SK-N-MC (cell line): ENCODE measurements at regions not wholly inside any gene's neighbourhood (a gene's known extent, or its start where the extent isn't known, plus 50 kb on each side); places are given as distances from the start of the nearest gene placed in this dataset.

Source experiments
- DNase-seq: peaks from one replicate; pipeline ENCODE4 v3.0.0-alpha.2; 2011; ENCODE audit warnings: low read depth, low spot score
- H3K27ac ChIP-seq: fragments of 200-600 bp; sonication (generic); 2 replicates; pipeline ENCODE4 v1.5.1; 2016; ENCODE audit warnings: mixed run types
- H3K36me3 ChIP-seq: fragments of 200-600 bp; sonication (generic); 2 replicates; pipeline ENCODE4 v1.6.1; 2017; ENCODE audit warnings: antibody characterized with exemption, low read length, mixed read lengths; ENCODE audit not compliant: insufficient read depth
- H3K4me3 ChIP-seq: fragments of 200-600 bp; sonication (generic); 2 replicates; pipeline ENCODE4 v1.5.1; 2016
- H3K9ac ChIP-seq: fragments of 200-600 bp; sonication (generic); 2 replicates; pipeline ENCODE4 v1.8.0; 2017; ENCODE audit warnings: mixed run types, mixed read lengths; ENCODE audit not compliant: insufficient read length
- H3K9me3 ChIP-seq: fragments of 200-600 bp; sonication (generic); 2 replicates; pipeline ENCODE4 v1.6.1; 2017; ENCODE audit warnings: low read depth, mild to moderate bottlenecking, antibody characterized with exemption, low read length, moderate library complexity, mixed read lengths
- EZH2 ChIP-seq: fragments of 200-600 bp; sonication (generic); IDR thresholded peaks from one replicate; pipeline ENCODE4 v1.6.1; 2017; ENCODE audit warnings: antibody characterized with exemption
- FOXP2 ChIP-seq: optimal IDR thresholded peaks from 2 replicates; pipeline ENCODE3; 2011; ENCODE audit warnings: mild to moderate bottlenecking, moderate library complexity; ENCODE audit not compliant: insufficient read depth; ENCODE audit errors: extremely low read length, control extremely low read depth
- POLR2AphosphoS5 ChIP-seq: IDR thresholded peaks from 2 replicates; pipeline ENCODE4 v1.6.1; 2012; ENCODE audit warnings: mild to moderate bottlenecking, low read depth, low read length, borderline replicate concordance

GRCh38 chr10:123425680-123426079 is 240.5 kb upstream of the GPR26 start:
- Histone ChIP-seq H3K9ac (no peak overlapping the region), H3K27ac (no peak overlapping the region), H3K4me3 (no peak overlapping the region), H3K9me3 (no peaks in the 10 kb centered on the region), H3K36me3 (no peaks in the 10 kb centered on the region)
- TF ChIP-seq FOXP2 = no peak
- TF ChIP-seq EZH2 = no peak
- TF ChIP-seq POLR2AphosphoS5 = no peak
- no peak for DNase-seq

DNA sequence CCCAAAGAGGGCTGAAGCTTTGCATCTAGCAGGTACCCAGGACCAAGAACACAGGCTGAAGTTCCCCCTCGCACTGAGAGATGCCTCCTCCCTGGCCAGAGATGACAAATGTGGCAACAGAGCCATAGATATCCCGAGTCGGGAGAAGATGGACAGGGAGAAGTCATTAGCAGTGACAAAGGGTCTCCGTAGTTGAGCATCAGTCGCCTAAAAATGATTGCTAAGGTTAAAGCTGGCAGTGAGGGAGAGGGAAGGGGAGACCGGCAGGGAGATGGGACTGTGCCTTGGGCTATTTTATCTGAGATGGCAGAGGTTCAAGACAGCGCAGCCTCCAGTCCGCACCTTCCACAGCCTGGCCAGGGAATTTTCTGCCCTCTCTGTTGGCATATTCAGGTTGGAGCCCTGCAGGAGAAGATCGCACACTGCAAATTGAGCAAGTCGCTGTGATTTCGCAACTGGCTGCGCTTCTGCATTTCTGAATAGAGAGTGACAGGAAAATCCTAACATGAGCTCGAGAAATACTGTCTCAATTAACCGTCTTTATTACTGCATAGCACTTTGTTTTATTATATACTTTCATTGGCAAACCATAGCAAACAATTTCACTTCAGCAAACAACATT is 238.9 kb upstream of the GPR26 start:
- TF ChIP-seq FOXP2 = no peak
- no peak for TF ChIP-seq POLR2AphosphoS5
- Histone ChIP-seq H3K36me3 (no peaks in the 10 kb centered on the region), H3K9me3 (no peaks in the 10 kb centered on the region), H3K27ac (no peak overlapping the region), H3K9ac (no peak overlapping the region), H3K4me3 (no peak overlapping the region)
- DNase-seq = no peak

DNA sequence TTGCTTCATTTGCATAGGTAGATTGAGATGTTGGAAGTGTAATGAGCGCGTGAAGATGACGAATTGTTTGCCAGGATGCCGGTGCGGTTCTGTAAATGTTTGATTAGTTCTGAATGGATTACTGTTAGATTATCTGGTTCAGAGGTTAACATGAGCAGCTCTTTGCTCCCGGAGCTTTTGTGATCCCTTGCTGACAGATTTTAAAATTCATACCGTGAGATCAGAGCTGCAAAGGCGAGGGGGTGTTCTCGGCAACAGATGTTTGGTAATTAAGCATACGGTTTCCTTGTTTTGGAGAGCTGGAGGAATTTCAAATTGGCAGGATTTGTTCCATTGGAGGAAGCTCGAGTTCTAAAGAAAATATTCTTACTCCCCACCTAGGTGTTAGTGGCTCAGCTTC is 237.8 kb upstream of the GPR26 start:
- Histone ChIP-seq H3K9ac (no peak overlapping the region), H3K9me3 (no peaks in the 10 kb centered on the region), H3K36me3 (no peaks in the 10 kb centered on the region), H3K27ac (no peak overlapping the region), H3K4me3 (no peak overlapping the region)
- TF ChIP-seq FOXP2 (no peak), POLR2AphosphoS5 (no peak), EZH2 (no peak)
- no peak for DNase-seq

- no peak overlapping the region for H3K27ac ChIP-seq
- no peaks in the 10 kb centered on the region for H3K36me3 ChIP-seq
- H3K9me3 ChIP-seq = no peaks in the 10 kb centered on the region
- TF ChIP-seq EZH2 (no peak), POLR2AphosphoS5 (no peak), FOXP2 (no peak)
- H3K9ac ChIP-seq = no peak overlapping the region
- no peak for DNase-seq
- no peak overlapping the region for H3K4me3 ChIP-seq
Measured at GRCh38 chr10:123429706-123430221, 236.4 kb upstream of the GPR26 start.

GRCh38 chr10:123433539-123433938 is 232.6 kb upstream of the GPR26 start:
- no peak overlapping the region for H3K4me3 ChIP-seq
- no peaks in the 10 kb centered on the region for H3K36me3 ChIP-seq
- no peak overlapping the region for H3K27ac ChIP-seq
- TF ChIP-seq POLR2AphosphoS5 (no peak), EZH2 (no peak)
- H3K9me3 ChIP-seq = no peaks in the 10 kb centered on the region
- DNase-seq = no peak
- no peak overlapping the region for H3K9ac ChIP-seq

DNA sequence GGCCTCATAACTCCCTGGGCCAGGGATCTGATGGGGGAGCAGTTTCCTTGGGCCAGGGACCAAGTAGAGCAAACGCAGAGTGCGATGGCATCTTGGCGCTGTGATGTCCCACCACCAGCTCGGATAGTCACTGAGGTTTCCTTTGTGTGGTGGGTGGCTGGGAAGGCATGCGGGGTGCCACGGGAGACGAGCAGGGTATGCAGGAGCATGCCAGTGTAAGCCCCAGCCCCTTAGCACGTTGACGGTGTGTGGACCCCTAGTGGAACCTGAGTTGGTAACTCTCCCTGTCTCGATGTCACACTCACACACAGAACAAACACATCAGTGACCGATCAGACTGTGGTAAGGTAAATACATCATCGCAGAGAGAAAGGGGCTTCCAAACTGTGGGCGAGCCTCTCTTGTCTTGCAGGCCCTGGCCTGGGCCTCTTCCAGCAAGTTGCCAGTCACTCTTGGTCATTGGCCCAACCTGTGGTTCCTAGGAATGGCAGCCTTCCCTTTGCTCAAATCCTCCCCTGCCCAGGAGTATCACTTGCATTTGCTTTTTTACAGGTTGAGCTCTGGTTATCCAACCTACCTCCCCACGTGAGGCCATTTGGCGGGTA is 231.6 kb upstream of the GPR26 start:
- no peak for TF ChIP-seq FOXP2
- TF ChIP-seq POLR2AphosphoS5 = no peak
- TF ChIP-seq EZH2 = no peak
- no peak for DNase-seq
- Histone ChIP-seq H3K27ac (no peak overlapping the region), H3K9ac (no peak overlapping the region), H3K36me3 (no peaks in the 10 kb centered on the region), H3K4me3 (no peak overlapping the region), H3K9me3 (no peaks in the 10 kb centered on the region)

- H3K36me3 ChIP-seq = no peaks in the 10 kb centered on the region
- H3K9me3 ChIP-seq = no peaks in the 10 kb centered on the region
- no peak for DNase-seq
- TF ChIP-seq FOXP2 (no peak), EZH2 (no peak), POLR2AphosphoS5 (no peak)
- H3K4me3 ChIP-seq = no peak overlapping the region
- H3K9ac ChIP-seq = no peak overlapping the region
- no peak overlapping the region for H3K27ac ChIP-seq
Measured at GRCh38 chr10:123442901-123443300, 223.3 kb upstream of the GPR26 start.

GRCh38 chr10:123443924-123444323 is 222.2 kb upstream of the GPR26 start:
- Histone ChIP-seq H3K36me3 (no peaks in the 10 kb centered on the region), H3K9me3 (no peaks in the 10 kb centered on the region), H3K4me3 (no peak overlapping the region), H3K9ac (no peak overlapping the region), H3K27ac (no peak overlapping the region)
- TF ChIP-seq EZH2 (no peak), POLR2AphosphoS5 (no peak), FOXP2 (no peak)
- no peak for DNase-seq
